DMS114 treated with DMSO at 0.1 percent for 48 hours (cell line): ENCODE measurements at regions not wholly inside any gene's neighbourhood (a gene's known extent, or its start where the extent isn't known, plus 50 kb on each side); places are given as distances from the start of the nearest gene placed in this dataset.
"Not testable (repeated sequence)": the region's sequence is repeated elsewhere in the genome, so short reads cannot be mapped to it uniquely, and the experiment has no call there.

ENCODE experiments used
- DNase-seq: peaks from one replicate; lab custom pipeline; 2025; ENCODE audit not compliant: unreplicated experiment; lab: John Stamatoyannopoulos, UW

- no peak for DNase-seq
Observed at GRCh38 chr6:14584450-14584849, 466.9 kb downstream of the CD83 start.

GRCh38 chr6:14585689-14586088, 468.1 kb downstream of the CD83 start:
- DNase-seq, result no peak

GRCh38 chr6:14589175-14589574, 471.6 kb downstream of the CD83 start:
- DNase-seq, result no peak

- DNase-seq, result no peak
Observed at GRCh38 chr6:14590586-14590985, 473.0 kb downstream of the CD83 start.

GRCh38 chr6:14591998-14592397, 474.4 kb downstream of the CD83 start:
- no peak for DNase-seq

- no peak for DNase-seq
Observed at GRCh38 chr6:14593286-14593685, 475.7 kb downstream of the CD83 start.

GRCh38 chr6:14595751-14596150, 478.2 kb downstream of the CD83 start:
- no peak for DNase-seq

- DNase-seq, result no peak
Observed at GRCh38 chr6:14596410-14596809, 478.8 kb downstream of the CD83 start.

- no peak for DNase-seq
Observed at GRCh38 chr6:14597090-14597489, 479.5 kb downstream of the CD83 start.

GRCh38 chr6:14598017-14598864, 480.7 kb downstream of the CD83 start:
- no peak for DNase-seq

GRCh38 chr6:14600306-14600705, 482.7 kb downstream of the CD83 start:
- not testable (repeated sequence) for DNase-seq

- DNase-seq, result no peak
Observed at GRCh38 chr6:14601490-14601889, 483.9 kb downstream of the CD83 start.

GRCh38 chr6:14606353-14606752, 488.8 kb downstream of the CD83 start:
- no peak for DNase-seq

GRCh38 chr6:14610141-14610540, 492.6 kb downstream of the CD83 start:
- no peak for DNase-seq

GRCh38 chr6:14612016-14612980, 494.7 kb downstream of the CD83 start:
- no peak for DNase-seq

GRCh38 chr6:14614631-14615030, 497.1 kb downstream of the CD83 start:
- DNase-seq, result no peak

GRCh38 chr6:14616656-14617055, 499.1 kb downstream of the CD83 start:
- DNase-seq, result no peak

- no peak for DNase-seq
Observed at GRCh38 chr6:14618759-14619418, 501.3 kb downstream of the CD83 start.

- no peak for DNase-seq
Observed at GRCh38 chr6:14619419-14619781, 501.8 kb downstream of the CD83 start.

- no peak for DNase-seq
Observed at GRCh38 chr6:14620522-14620921, 502.9 kb downstream of the CD83 start.

GRCh38 chr6:14621518-14621917, 503.9 kb downstream of the CD83 start:
- no peak for DNase-seq
